ENCODE measurements at regions not wholly inside any gene's neighbourhood (a gene's known extent, or its start where the extent isn't known, plus 50 kb on each side); places are given as distances from the start of the nearest gene placed in this dataset.

DNA sequence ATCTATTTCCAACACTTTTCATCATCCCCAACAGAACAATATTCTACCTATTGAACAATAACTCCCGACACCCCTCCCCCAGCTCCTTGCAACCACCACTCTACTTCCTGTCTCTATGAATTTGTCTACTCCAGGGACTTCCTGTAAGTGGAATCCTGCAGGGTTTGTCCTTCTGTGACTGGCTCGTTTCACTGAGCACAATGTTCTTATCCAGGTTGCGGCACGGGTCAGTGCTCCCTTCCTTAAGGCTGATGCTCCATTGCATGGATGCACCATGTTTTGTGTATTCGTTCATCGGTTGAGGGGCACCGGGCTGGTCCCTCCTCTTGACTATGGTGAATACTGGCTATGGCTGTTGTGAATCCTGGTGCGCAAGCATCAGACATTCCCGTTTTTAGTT is 163.2 kb downstream of the TBXT start:
- TF ChIP-seq CTCF (IDR thresholded peaks at IDR 0.05; ENCODE audit: poor library complexity, severe bottlenecking) (no peak), EZH2 (IDR thresholded peaks at IDR 0.05; ENCODE audit: borderline replicate concordance, insufficient read depth, low read length, poor library complexity, severe bottlenecking) (no peak), POLR2AphosphoS5 (IDR thresholded peaks at IDR 0.05) (no peak), RAD21 (conservative IDR thresholded peaks at IDR 0.05) (no peak), SMC3 (conservative IDR thresholded peaks at IDR 0.05; ENCODE audit: poor library complexity) (no peak), EP300 (conservative IDR thresholded peaks at IDR 0.05; ENCODE audit: poor library complexity, severe bottlenecking) (no peak), TAF1 (IDR thresholded peaks at IDR 0.05; ENCODE audit: low read depth) (no peak), MXI1 (conservative IDR thresholded peaks at IDR 0.05; ENCODE audit: poor library complexity, severe bottlenecking) (no peak)
- TF ChIP-seq, protein P1, sequence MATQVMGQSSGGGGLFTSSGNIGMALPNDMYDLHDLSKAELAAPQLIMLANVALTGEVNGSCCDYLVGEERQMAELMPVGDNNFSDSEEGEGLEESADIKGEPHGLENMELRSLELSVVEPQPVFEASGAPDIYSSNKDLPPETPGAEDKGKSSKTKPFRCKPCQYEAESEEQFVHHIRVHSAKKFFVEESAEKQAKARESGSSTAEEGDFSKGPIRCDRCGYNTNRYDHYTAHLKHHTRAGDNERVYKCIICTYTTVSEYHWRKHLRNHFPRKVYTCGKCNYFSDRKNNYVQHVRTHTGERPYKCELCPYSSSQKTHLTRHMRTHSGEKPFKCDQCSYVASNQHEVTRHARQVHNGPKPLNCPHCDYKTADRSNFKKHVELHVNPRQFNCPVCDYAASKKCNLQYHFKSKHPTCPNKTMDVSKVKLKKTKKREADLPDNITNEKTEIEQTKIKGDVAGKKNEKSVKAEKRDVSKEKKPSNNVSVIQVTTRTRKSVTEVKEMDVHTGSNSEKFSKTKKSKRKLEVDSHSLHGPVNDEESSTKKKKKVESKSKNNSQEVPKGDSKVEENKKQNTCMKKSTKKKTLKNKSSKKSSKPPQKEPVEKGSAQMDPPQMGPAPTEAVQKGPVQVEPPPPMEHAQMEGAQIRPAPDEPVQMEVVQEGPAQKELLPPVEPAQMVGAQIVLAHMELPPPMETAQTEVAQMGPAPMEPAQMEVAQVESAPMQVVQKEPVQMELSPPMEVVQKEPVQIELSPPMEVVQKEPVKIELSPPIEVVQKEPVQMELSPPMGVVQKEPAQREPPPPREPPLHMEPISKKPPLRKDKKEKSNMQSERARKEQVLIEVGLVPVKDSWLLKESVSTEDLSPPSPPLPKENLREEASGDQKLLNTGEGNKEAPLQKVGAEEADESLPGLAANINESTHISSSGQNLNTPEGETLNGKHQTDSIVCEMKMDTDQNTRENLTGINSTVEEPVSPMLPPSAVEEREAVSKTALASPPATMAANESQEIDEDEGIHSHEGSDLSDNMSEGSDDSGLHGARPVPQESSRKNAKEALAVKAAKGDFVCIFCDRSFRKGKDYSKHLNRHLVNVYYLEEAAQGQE (IDR thresholded peaks at IDR 0.05; ENCODE audit: borderline replicate concordance): no peak

All from neural cell (in vitro differentiated cells).